ENCODE measurements at regions not wholly inside any gene's neighbourhood (a gene's known extent, or its start where the extent isn't known, plus 50 kb on each side); places are given as distances from the start of the nearest gene placed in this dataset.

DNA sequence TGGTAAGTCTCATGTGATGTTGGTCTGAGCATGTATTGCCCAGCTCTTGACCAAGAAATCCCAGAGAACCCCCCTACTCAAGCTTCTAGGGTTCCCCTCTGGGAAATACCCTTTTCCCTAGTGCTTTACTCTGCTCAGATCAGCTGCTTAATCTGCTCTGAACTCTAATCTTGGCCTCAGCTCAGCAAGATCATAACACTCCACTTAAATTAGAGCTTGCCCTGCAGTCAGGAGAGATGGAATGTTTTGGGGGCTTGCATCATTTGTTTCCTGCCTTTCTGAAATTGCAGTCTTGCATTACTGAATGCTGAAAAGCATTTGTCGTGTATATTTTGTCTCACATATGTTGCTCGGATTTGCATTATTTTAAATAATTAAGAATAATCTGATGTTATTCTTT is 1153.6 kb downstream of the FSTL5 start:
- no peak for TF ChIP-seq POLR2A (IDR thresholded peaks at IDR 0.05; ENCODE audit: low read length)
- TF ChIP-seq GATA1 (IDR thresholded peaks at IDR 0.05; ENCODE audit: low read depth, low read length): no peak

Measured in erythroblast (primary cell).